Fibroblast of mammary gland (primary cell): ENCODE measurements at regions not wholly inside any gene's neighbourhood (a gene's known extent, or its start where the extent isn't known, plus 50 kb on each side); places are given as distances from the start of the nearest gene placed in this dataset.

Experiments
- DNase-seq: peaks from one replicate; pipeline ENCODE4 v3.0.0-alpha.2; 2010; ENCODE audit warnings: low read depth
- H3K4me3 ChIP-seq: 2 replicates; pipeline ENCODE4 v1.5.1; 2011; ENCODE audit warnings: low read depth, mild to moderate bottlenecking, low read length, moderate library complexity; ENCODE audit not compliant: control insufficient read depth
- TF ChIP-seq, protein P1 (sequence below): conservative IDR thresholded peaks from 2 replicates; pipeline ENCODE4 v1.5.1; 2011; ENCODE audit warnings: low read depth, low read length, inconsistent platforms; ENCODE audit not compliant: control insufficient read depth, insufficient read depth

DNA sequence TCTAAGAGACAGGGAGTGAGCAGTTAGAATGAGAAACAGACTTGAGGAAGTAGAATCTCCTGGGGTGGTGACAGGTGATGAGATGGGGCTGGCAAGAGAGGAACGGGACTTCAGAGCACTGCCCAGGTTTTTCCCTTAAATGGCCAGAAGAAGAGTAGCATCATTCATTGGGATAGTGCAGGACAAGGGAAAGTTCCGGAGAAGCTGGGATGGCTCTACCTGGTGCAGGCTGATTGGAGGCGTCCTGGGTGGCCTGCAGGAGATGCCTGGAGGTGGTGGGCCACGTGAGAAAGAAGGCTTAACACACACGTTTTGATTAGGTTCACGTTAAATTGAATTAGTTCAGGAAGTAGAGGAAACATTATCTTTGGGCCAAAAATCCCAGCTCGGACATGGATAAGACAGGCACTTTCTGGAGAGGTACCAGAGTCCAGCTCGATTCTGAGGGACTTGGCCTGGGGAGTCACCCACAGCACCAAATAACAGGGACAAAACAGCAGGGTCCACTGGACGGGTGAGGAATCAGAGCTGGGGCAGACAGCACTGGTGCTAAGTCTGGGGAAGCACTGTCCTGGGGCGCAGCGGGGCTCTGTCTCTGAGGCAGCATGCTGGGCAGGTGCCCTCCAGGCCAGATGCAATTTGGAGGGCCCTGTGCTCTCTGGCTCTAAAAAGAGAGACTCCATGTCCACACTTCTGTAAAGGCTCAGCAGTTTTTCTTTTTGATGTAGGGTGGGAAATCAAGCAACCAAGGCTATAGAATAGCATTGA, 512.3 kb upstream of the RAB6C start:
- DNase-seq, result no peak
- H3K4me3 ChIP-seq, result no peak overlapping the region
- TF ChIP-seq, protein P1, sequence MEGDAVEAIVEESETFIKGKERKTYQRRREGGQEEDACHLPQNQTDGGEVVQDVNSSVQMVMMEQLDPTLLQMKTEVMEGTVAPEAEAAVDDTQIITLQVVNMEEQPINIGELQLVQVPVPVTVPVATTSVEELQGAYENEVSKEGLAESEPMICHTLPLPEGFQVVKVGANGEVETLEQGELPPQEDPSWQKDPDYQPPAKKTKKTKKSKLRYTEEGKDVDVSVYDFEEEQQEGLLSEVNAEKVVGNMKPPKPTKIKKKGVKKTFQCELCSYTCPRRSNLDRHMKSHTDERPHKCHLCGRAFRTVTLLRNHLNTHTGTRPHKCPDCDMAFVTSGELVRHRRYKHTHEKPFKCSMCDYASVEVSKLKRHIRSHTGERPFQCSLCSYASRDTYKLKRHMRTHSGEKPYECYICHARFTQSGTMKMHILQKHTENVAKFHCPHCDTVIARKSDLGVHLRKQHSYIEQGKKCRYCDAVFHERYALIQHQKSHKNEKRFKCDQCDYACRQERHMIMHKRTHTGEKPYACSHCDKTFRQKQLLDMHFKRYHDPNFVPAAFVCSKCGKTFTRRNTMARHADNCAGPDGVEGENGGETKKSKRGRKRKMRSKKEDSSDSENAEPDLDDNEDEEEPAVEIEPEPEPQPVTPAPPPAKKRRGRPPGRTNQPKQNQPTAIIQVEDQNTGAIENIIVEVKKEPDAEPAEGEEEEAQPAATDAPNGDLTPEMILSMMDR, result no peak

- TF ChIP-seq, protein P1, result no peak
- no peak for DNase-seq
- H3K4me3 ChIP-seq, result no peak overlapping the region
Measured at GRCh38 chr2:129467941-129468340, 511.5 kb upstream of the RAB6C start.

DNA sequence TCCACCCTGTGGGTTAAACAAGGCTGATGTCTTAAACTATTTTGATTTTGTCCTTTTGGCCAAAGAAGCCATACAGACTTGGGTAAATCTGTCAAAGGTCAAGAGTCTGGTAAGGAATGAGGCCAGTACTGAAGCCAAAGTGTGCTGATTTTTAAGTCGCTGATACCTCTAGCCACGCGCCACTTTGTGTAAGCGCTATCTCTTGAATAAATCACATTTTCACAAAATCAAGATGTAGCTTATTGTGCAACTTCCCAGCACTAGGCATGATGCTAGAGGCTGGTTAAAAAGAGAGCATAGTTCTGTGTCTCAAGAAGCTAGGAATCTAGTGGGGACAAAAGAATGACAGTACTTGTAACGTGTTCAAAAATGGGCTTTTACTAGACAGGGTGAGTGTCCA, 510.6 kb upstream of the RAB6C start:
- DNase-seq, result no peak
- H3K4me3 ChIP-seq, result no peak overlapping the region
- TF ChIP-seq, protein P1, result no peak

DNA sequence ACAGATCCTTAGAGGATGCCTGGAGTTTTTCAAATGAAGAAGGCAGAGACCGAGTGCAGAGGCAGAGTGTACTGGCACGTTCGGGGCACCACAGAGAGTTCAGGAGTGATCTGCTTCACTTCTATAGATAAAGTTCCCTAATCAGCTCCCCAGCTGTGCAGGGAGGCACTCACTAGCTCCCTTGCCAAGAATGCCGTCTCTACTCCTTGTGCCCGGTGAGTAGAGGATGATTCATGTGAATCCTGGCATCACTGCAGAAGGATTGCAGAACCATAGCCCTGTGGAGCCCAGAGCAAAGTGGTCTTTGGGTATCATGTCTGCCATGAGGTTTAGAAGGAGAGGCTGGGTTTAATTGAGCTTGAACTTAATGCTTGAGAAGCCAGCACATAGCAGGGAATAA, 510.1 kb upstream of the RAB6C start:
- DNase-seq, result no peak
- no peak overlapping the region for H3K4me3 ChIP-seq
- TF ChIP-seq, protein P1, result no peak

DNA sequence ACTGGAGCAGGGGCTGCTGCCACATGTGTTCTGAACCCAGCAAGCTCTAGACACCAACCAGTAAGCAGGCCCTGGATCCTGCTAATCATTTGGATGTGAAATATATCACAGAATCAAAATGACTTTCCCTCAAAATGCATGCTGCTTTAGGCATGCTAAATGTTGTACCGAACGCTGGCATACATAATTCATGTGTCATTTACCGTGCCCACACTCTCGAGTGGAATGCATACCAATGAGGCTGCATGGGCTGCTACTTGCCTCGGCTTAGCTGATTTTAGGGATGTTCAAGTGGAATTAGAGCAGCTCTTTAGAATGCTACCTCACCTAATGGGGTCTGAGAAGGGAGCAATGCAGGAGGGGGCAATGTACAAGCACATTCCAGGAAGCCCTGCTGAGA, 509.6 kb upstream of the RAB6C start:
- TF ChIP-seq, protein P1, result no peak
- DNase-seq, result no peak
- H3K4me3 ChIP-seq, result no peak overlapping the region

GRCh38 chr2:129478902-129479517, 500.5 kb upstream of the RAB6C start:
- DNase-seq, result no peak
- TF ChIP-seq, protein P1, result no peak

More at GRCh38 chr2:129478902-129479517, 500.5 kb upstream of the RAB6C start:
- no peak overlapping the region for H3K4me3 ChIP-seq
